Brain microvascular endothelial cell (primary cell): ENCODE measurements at regions not wholly inside any gene's neighbourhood (a gene's known extent, or its start where the extent isn't known, plus 50 kb on each side); places are given as distances from the start of the nearest gene placed in this dataset.
"Not testable (repeated sequence)": the region's sequence is repeated elsewhere in the genome, so short reads cannot be mapped to it uniquely, and the experiment has no call there.

ENCODE experiments used
- DNase-seq: peaks from one replicate; pipeline ENCODE4 v3.0.0-alpha.2; 2020
- H3K27ac ChIP-seq: fragments of 250-450 bp; sonication (Bioruptor Pico); 2 replicates; pipeline ENCODE4 v1.5.1; 2020; ENCODE audit warnings: mild to moderate bottlenecking, moderate library complexity
- H3K27me3 ChIP-seq: fragments of 250-450 bp; sonication (Bioruptor Pico); replicated peaks from 2 replicates; pipeline ENCODE4 v1.5.1; 2020; ENCODE audit warnings: mild to moderate bottlenecking
- H3K36me3 ChIP-seq: fragments of 250-450 bp; sonication (Bioruptor Pico); replicated peaks from 2 replicates; pipeline ENCODE4 v1.5.1; 2020; ENCODE audit warnings: mild to moderate bottlenecking
- H3K4me3 ChIP-seq: 2 replicates; pipeline ENCODE4 v1.5.1; 2011; ENCODE audit warnings: low read depth, mild to moderate bottlenecking, control low read depth, low read length, moderate library complexity
- in situ Hi-C: cut with HindIII; loops from 2 replicates; pipeline ENCODE4 v1.10.0; 2017; ENCODE audit warnings: low sequenced_read_pairs, low pct_ligation_motif_present
- TF ChIP-seq, protein P1 (sequence below): IDR thresholded peaks from 2 replicates; pipeline ENCODE4 v1.5.1; 2011; ENCODE audit warnings: low read depth, mild to moderate bottlenecking, moderate library complexity, low read length, control low read depth, inconsistent platforms; ENCODE audit errors: missing control alignments

DNA sequence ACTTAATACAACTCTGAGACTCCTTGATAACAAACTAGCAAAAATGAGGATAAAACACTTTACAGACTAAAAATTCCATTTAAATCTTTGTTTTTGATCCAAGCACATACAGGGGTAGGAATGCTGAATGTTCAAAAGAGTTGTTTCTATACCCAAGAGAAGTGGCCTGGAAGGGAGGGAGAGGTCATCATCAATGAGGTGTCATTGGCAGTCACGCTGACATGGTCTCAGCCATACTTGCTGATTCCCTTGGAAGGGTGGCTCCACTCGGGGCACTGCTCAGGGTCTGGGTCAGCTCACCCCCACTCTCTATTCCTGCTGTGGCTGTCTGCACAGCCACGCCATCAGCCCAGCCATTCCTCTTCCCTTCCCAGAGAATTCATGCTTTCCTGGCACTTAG, 105.2 kb upstream of the PELI1 start:
- TF ChIP-seq, protein P1, sequence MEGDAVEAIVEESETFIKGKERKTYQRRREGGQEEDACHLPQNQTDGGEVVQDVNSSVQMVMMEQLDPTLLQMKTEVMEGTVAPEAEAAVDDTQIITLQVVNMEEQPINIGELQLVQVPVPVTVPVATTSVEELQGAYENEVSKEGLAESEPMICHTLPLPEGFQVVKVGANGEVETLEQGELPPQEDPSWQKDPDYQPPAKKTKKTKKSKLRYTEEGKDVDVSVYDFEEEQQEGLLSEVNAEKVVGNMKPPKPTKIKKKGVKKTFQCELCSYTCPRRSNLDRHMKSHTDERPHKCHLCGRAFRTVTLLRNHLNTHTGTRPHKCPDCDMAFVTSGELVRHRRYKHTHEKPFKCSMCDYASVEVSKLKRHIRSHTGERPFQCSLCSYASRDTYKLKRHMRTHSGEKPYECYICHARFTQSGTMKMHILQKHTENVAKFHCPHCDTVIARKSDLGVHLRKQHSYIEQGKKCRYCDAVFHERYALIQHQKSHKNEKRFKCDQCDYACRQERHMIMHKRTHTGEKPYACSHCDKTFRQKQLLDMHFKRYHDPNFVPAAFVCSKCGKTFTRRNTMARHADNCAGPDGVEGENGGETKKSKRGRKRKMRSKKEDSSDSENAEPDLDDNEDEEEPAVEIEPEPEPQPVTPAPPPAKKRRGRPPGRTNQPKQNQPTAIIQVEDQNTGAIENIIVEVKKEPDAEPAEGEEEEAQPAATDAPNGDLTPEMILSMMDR: no peak
- in situ Hi-C loops: no loop called here
- Histone ChIP-seq H3K36me3 (no peaks in the 10 kb centered on the region), H3K27ac (no peak overlapping the region), H3K4me3 (no peak overlapping the region), H3K27me3 (no peaks in the 10 kb centered on the region)
- no peak for DNase-seq

DNA sequence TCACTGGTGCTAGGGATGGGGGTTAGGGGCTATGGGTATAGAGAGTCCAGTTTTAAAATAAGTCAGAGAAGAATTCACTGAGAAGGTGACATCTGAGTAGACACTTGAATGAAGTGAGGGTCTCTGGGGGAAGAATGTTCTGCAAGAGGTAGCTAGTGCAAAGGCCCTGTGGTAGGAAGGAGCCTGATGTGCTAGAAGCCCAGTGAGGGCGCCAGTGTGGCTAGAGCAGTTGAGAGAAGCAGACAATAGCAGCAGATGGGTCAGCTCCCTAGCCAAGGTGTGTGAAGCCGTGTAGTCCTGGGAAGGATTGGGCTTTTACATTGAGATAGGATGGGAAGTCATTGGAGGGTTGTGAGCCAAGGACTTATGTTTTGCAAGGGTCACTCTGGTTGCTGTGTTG, 105.8 kb upstream of the PELI1 start:
- no peak for DNase-seq
- H3K27ac ChIP-seq: no peak overlapping the region
- no peaks in the 10 kb centered on the region for H3K36me3 ChIP-seq
- H3K4me3 ChIP-seq: no peak overlapping the region
- in situ Hi-C loops: no loop called here
- no peaks in the 10 kb centered on the region for H3K27me3 ChIP-seq
- TF ChIP-seq, protein P1: no peak

GRCh38 chr2:64250751-64251423, 106.7 kb upstream of the PELI1 start:
- Histone ChIP-seq H3K27me3 (no peaks in the 10 kb centered on the region), H3K4me3 (no peak overlapping the region), H3K36me3 (no peaks in the 10 kb centered on the region), H3K27ac (no peak overlapping the region)
- in situ Hi-C loops: no loop called here
- DNase-seq: no peak
- TF ChIP-seq, protein P1: no peak

DNA sequence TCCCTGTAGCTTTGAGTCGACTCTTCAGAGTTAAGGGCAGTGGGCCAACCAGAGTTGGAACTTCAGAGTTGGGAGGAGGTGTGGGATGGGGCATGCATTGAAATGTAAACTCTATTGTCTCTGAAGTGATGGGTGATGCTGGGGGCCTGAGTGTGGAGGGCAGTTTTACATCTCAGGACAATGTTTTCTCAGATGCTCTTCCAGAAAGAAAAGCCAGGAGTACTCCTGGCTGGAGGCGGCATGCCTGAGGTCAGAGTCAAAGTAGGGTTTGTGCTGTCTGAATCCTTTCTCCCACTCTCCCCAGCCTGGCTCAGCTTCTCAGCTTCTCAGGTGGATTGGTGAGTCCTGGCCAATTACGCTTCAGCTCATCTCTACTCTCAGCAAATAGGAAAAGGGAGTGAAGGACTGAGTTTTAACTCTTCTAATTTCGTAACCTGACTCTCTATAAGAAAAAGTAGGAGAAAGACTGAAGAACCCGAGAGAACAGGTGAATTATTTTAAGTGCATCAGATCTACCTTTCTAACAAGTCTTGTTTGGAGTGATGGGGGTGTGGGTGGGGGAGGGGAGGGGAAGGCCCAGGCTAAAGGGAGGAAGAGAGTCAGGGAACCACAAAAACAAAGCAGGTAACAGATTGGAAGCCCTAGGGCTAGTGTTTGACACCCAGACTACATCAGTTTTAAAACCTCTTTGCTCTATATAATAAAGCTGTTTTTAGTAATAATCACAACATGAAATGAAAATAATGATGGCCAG, 107.5 kb upstream of the PELI1 start:
- in situ Hi-C loops: no loop called here

GRCh38 chr2:64252251-64252978, 108.2 kb upstream of the PELI1 start:
- H3K4me3 ChIP-seq, in situ Hi-C loops, DNase-seq, H3K27ac ChIP-seq, H3K27me3 ChIP-seq, H3K36me3 ChIP-seq: not testable (repeated sequence)

More for the DNA sequence above, 107.5 kb upstream of the PELI1 start:
- H3K27ac ChIP-seq: no peak overlapping the region
- no peak for DNase-seq
- TF ChIP-seq, protein P1: no peak
- H3K36me3 ChIP-seq: no peaks in the 10 kb centered on the region
- H3K27me3 ChIP-seq: no peaks in the 10 kb centered on the region
- H3K4me3 ChIP-seq: no peak overlapping the region

DNA sequence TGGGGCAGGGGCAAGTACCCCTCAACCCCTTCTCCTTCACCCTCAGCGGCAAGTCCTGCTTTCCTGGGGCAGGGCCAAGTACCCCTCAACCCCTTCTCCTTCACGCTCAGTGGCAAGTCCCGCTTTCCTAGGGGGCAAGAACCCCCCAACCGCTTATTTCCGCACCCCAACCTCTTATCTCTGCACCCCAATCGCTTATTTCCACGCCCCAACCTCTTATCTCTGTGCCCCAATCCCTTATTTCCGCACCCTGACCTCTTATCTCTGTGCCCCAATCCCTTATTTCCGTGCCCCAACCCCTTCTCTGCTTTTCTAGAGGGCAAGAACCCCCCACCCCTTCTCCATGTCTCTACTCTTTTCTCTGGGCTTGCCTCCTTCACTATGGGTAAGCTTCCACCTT, 109.2 kb upstream of the PELI1 start:
- not testable (repeated sequence) for DNase-seq, H3K36me3 ChIP-seq

More for the DNA sequence above, 109.2 kb upstream of the PELI1 start:
- in situ Hi-C loops, H3K4me3 ChIP-seq, H3K27ac ChIP-seq, H3K27me3 ChIP-seq: not testable (repeated sequence)
